GM18499 (cell line): ENCODE measurements at regions not wholly inside any gene's neighbourhood (a gene's known extent, or its start where the extent isn't known, plus 50 kb on each side); places are given as distances from the start of the nearest gene placed in this dataset.
A peak's percentile ranks its signal among the peaks of the same experiment; 100 is the strongest.
"Not testable (repeated sequence)": the region's sequence is repeated elsewhere in the genome, so short reads cannot be mapped to it uniquely, and the experiment has no call there.

Source experiments
- ATAC-seq: cut with Tn5 transposase; IDR thresholded peaks from one replicate; pipeline ENCODE4 v1.9.1; 2021; ENCODE audit warnings: moderate number of reproducible peaks; ENCODE audit not compliant: insufficient read depth, unreplicated experiment

DNA sequence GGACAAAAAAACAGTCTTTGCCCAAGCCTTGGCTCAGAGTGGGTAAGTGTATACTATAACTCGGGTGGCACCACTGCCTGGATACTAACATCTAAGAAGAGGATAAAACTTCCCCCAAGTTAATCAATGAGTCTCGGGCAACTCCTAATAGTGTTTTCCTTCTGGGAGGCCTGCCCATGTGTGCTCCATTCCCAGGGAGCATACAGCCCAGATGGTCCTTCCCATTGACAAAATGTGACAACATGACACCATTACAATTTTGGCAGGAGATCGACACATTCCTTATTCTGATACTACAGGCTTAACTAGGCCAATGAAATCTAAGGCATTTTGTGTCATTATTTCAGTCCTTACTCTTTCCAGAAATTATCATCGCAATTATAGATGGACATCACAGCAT is 52.7 kb upstream of the CRIM1 start:
- ATAC-seq: no peak

DNA sequence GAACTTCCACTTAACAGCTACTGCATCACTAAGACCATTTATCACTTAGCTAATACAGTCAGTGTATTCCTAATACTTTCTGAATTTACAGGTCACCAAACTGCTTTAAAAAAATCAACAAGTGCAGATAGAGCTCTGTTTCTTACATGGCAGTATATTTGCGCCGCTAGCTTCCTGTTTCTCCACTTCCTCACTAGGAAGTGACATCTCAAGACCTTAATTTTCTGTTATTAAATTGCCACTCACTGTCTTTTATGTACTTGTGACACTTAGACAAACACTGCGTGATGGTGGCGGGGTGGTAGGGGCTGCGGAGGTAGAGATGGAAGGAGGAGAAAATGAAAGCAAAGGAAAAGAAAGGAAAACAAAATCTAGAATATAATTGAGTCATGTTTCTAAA is 53.7 kb upstream of the CRIM1 start:
- no peak for ATAC-seq

DNA sequence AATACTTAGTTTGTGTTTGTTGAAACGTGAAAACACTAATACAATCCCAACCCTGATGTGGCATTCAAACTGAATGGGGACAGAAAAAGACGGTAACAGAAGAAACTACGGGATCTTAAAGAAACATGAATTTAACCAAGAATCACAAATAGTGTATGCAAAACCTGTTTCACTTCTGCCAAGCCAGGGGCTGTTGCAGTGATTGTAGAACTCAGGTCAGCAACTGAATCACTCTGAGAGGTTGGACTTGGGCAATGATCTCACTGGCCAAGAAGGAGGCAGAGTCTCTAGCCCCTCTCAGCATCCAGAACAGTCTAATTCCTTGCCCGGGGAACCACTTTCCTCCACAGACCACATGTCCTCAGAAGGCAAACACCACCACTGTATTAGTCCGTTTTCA is 54.9 kb upstream of the CRIM1 start:
- ATAC-seq: no peak

DNA sequence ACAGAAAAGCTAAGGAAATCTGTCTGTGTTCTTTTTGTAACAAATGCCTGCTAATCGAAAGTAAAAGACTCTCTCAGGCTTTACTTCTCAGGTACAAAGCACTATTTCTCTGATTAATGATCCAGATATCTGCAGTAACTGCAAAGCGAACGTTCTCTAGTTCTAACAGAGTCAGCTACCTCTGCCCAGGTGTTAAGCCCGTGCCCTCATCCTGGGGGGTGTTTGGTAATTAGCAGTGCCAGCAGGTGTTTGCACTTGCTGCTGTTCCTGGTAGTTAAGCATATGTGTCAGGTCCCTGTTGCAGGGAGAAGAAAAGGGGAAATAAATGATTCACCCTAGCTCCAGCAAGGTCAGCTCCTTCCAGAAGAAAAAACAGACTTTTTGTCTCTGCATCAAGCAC is 58.8 kb upstream of the CRIM1 start:
- ATAC-seq: no peak

DNA sequence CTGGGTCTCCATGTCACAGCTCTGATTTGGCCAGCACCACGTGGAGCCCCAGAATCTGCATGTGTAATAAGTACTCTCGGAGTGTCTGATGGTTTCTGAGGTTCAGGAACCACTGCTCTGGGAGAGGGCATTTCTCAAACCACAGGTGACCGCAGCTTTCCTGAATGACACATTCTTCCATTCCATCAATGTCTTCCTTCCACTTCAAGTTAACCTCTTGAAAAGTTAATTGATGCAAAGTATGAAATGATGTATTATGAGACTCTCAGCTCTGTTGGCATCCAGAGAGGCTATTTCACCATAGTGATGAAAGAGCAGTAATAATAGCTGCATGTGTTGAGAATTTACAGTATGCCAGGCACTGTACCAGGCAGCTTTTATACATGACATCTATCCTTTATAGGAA is 61.3 kb upstream of the CRIM1 start:
- no peak for ATAC-seq

DNA sequence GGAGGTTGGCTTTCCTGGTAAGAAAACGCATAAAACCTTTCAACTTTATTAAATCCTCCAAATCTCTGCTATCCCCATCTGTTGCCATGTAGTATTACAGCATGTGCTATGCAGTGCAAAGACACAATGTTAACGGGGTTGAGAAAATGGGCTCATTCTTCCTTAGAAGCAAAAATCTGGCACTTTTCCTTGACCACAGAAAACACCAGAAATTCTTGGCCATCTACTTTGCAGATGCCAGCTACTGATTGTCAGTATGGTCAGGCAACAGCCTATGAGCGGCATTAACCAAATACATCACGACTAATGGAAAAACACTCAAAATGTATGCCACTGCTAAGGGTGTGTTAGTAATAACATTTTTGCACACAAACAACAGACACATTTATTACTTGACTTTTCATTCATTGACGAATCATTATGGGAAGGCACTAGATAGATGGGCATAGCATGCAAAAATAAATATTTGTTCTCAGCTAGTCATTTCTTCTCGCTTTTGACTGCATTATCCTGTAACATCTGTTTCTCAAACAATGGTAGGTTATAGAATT is 65.2 kb upstream of the CRIM1 start:
- ATAC-seq: no peak

DNA sequence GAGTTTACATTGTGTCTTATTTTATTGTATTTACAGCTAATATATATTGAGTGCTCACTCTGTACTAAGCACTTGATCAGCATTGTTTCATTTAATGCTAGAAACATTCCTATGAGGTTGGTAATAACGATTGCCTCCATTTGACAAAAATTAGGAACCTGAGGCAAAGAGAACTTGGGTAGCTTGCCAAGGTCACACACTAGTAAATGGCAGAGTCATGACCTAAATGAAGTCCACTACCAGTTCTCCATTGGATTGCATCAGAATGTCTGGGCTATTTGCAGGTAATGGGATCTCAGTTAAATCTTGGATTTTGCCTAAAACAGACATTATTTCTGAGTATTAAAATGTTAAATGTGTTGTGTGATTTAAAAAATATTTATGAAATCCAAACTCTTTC is 65.8 kb upstream of the CRIM1 start:
- ATAC-seq: no peak

DNA sequence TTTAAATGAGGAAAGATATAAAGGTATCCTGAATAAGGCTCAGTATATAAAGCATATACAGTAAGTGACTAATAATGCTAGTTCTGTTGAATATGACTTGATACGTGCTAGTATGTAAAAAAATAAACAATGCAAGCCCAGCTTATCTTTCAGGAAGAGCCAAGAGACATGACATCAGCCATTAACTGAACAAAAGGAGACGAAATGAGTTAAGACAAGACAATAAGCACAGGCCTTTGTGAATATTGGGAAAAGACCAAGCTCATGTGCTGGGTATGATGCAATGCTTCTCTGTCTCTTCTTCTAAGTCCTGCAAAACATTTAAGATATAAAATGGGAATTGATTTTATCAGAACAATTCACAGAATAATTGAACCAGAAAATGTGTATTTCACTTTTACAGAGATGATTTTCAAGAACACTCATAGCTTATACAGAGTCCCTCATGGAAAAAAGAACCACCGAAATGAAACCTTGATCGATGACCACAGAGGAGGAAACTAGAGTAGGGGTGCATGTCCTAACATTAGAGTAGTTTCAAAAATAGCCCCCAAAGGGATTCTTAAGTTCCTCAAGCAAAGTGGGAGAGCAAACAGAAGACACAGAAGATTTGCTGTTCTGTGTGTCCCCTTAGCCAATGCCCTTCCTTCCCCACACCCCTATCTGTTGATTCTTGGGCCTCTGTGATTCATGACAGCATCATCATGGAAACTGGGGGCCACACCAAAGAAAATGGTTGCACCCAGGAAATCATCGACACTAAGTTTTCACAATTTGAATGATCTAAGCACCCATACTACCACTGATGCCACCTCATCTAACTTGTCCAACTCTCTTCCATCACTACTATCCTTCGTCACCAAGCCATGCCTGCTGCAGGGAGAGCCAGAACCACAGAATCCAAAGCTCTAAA is 68.0 kb upstream of the CRIM1 start:
- ATAC-seq: no peak

DNA sequence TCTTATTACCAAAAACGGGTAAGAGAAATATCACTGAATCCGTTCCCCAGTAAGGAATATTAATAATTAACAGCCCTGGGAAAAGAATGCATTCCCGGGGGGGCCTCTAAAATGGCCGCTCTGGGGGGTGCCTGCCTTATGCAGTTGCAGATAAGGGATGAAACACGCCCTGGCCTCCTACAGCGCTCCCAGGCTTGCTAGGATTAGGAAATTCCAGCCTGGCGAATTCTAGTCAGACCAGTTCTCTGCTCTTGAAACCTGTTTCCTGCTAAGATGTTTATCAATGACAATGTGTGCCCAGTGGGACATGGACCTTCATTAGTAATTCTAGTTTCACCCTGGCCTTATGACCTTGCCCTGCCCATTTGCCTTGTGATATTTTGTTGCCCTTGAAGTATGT is 76.1 kb upstream of the CRIM1 start:
- ATAC-seq: not testable (repeated sequence)

DNA sequence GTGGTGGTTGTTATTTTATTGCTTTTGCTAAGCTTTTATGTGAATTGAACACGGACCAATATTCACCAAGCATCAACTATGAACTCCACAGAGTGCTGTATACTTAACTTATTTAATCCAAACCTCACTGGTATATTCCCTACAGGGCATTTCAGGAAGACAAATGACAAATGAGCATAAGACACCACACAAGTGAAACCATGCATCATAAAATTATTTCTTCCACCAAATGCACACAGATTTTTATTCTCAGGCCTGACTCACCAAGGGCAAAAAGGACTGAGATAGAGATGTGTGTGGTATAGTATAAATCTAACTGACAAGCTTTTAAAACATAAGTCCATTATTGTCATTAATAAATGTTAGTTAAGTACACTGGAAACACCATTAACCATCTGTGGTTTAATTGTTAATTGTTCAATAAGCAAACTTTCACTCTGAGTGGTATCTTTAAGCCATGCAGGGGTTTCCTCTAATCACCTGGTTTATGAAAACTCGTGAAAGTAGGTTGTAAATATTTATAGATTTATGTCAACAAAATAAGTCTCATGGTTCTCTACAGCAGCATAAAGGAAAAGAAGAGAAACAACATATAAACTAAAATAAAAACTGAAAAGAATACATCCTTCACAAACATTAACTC is 77.6 kb upstream of the CRIM1 start:
- no peak for ATAC-seq

DNA sequence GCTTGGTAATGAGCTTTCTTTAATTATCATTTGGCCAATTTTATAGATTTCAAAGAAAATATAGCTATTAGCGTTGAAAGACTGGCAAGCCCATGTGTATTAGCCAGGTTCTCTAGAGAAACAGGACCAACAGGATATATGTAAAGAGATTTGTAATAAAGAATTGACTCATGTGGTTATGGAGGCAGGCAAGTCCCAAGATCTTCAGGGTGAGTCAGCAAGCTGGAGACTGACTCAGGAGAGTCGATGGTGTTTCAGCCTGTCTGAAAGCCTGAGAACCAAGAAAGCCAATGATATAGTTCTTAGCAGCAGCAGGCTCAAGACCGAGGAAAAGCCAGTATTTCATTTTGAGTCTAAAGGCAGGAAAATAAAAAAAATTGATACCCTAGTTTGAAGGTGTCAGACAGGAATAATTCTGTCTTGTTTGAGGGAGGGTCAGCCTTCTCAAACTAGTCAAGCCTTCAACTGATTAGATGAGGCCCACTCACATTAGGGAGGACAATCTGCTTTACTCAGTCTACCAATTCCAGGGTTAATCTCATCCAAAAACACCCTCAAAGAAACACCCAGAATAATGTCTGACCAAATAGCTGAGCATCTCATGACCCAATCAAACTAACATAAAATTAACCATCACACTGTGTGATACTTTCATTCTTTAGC is 78.3 kb upstream of the CRIM1 start:
- ATAC-seq: no peak

DNA sequence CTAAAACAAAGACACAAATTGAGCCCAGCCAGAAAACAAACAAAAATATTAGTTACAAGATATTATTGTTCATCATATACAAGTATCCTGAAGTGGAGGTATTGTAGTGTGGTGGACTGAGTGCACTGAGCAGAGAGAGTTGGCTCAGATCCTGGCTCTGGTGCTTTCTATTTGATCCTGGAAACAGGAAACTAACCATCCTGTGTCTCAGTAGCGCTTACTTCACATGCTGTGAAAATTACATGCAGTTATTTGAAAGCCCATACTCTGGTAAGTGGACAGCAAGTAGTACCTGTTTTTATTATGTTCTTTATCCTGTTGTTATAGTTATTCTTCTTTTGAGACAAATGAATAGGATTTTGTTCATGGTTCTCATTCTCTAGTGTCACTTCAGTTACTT is 84.3 kb upstream of the CRIM1 start:
- no peak for ATAC-seq

DNA sequence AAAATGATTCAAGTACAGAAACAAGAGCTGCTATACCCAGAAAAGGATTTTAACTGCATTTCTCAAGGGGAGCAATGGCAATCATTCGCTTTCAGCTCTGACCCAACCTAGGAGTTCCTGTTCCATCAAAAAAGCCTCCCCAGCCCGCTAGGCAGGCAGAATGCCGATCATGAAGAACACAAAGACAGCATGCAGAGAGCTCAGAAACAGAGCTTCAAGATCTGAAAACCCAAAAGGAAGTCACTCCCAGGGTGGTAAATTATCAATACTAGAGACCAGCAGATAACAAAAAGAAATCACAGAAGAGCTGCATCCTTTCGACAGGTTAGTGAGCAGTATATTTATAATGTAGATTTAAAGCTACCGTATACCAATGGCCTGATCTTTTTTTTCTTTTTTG is 84.8 kb upstream of the CRIM1 start:
- no peak for ATAC-seq

DNA sequence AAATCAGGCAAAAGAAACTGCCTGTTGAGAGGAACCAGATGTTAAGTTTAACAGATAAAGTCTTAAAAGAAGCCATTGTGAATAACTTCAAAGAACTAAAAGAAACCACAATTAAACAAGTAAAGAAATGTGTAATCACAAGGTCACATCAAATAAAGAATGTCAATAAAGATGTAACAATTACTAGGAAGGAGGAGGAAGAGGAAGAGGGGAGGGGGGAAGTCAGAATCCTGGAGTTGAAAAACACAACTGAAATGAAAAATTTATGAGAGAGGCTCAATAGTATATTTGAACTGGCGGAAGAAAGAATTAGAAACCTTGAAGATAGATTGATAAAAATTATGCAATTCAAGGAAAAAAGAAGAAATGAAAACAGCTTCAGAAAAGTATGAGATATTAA is 88.4 kb upstream of the CRIM1 start:
- no peak for ATAC-seq

DNA sequence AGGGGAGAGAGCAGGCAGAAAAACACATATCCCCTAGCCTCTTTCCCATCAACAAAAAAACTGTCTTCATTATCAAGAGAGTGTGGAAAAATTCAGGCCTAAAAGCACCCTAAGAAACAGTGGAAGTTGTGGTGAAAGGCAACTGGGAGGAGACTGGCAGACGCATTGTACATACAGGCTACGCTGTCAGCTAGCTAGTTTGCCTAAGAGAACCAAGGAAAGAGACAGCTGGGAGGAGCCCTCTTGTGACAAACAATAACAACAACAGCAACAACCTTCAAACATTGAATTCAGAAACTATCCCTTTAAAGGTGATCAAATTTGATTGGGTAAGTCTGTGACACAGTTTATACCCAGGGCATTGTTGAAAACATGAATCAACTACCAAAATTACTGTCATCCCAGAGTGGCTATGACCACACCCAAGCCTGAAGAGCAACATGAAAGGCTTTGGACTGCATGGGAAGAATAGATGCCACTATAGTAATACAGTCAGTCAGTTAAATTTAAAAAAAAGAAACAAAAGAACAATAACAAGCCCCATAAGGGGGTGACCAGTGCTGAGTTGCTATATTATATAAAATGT is 88.9 kb upstream of the CRIM1 start:
- ATAC-seq: no peak

DNA sequence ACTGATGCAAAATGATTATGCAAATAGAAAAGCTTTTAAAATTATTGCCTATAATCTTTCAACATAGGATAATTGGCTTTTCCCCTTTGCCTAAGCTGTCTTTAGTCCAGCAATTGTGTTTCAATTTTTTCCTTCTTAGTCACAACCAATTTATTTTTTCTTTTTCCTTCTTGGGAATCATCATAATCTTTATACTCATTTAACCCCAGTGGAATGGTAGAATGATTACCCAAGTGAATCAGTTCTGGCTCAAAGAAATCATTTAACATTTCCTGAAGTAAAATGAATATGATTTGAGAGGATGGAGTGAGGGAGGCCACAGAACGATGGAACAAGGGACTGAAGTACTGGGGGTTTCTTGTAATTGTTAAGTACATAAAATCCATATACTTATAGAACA is 93.0 kb upstream of the CRIM1 start:
- no peak for ATAC-seq

DNA sequence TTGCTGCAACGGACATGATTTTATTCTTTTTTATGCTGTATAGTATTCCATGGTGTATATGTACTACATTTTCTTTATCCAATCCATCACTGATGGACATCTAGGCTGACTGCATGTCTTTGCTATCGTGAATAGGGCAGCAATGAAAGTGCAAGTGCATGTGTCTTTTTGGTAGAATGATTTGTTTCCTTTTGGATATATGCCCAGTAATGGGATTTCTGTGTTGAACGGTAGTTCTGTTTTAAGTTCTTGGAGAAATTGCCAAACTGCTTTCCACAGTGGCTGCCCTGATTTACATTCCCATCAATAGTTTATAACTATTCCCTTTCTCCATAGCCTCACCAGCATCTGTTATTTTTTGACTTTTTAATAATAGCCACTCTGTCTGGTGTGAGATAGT is 99.7 kb upstream of the CRIM1 start:
- ATAC-seq: no peak

DNA sequence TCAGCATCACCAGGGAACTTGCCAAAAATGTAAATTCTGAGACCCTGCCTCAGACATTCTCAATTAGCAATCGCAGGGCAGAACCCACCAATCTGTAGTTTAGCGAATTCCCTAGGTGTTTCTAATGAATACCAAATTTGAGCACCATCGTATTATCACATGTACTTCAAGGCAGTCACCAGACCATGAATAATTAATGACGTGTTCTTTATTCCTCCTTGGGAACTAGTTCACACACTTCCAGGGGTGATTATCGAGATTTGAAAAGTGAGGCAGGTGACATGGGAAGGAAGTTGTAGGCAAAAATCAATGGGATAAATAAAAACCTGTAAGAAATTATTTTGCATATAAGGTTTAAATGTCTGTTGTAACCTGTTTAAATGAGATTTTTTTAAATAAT is 102.5 kb upstream of the CRIM1 start:
- no peak for ATAC-seq

DNA sequence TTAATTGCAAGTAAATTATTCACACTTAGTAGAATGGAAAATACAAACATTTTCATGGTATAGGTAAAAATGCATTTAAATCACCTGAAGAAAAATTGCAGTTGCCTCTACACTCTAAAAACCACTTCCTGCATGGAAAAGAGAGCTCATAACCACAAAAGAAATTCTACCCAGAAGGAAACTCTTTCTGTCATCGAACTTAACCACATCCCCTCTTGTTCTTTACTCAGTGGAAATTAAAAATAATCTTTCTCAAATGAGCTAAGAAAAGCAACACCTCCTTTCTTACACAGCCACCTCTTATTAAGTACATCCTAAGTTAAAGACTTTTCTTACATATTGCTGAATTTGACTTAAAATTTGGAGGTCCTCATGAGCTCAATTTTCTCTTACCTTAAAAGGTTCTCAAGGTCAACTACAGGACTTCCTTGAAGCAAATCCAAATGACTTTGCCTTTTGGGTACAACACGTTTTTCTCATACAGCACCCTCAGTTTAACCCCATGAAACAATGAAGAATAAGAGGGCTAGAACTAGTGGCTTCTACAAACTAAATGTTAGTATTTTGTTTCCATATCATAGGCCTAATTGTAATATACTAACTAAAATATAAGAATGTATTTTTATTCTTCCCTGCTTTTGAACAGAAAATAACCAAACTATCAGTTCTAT is 109.1 kb upstream of the CRIM1 start:
- peak; percentile 96 for ATAC-seq

DNA sequence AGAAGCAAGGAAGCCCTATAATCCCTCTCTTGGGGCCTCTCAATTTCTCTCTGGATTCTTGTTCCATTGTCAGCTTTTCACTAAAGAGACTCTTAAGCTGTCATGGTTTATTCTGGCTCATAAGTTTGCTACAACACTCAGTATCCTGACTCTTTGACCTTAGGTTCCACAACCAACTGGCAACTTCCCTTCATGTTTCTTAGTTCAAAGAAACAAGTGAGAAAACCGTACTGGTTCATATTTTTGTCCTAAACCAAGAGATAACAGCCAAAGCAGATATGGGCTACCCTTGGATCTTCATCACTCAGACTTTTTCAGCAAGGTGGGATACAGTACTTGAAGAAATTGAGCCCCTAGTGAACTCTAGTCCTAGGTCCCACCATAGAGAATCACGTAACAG is 109.9 kb upstream of the CRIM1 start:
- no peak for ATAC-seq
